GM06990 (cell line): ENCODE measurements at regions not wholly inside any gene's neighbourhood (a gene's known extent, or its start where the extent isn't known, plus 50 kb on each side); places are given as distances from the start of the nearest gene placed in this dataset.

Experiments used
- DNase-seq: peaks from one replicate; pipeline ENCODE4 v3.0.0-alpha.2; 2011; ENCODE audit not compliant: insufficient read length; ENCODE audit errors: extremely low read depth
- H3K27me3 ChIP-seq: replicated peaks from 2 replicates; pipeline ENCODE4 v1.6.0; 2011; ENCODE audit warnings: low read length; ENCODE audit not compliant: control insufficient read depth, insufficient read depth
- H3K36me3 ChIP-seq: 2 replicates; pipeline ENCODE4 v1.5.1; 2011; ENCODE audit warnings: low read length; ENCODE audit not compliant: control insufficient read depth, insufficient read depth
- H3K4me3 ChIP-seq: replicated peaks from 2 replicates; pipeline ENCODE4 v1.5.1; 2011; ENCODE audit warnings: low read depth, mild to moderate bottlenecking, control low read depth, low read length
- TF ChIP-seq, protein P1 (sequence below): IDR thresholded peaks from 2 replicates; pipeline ENCODE4 v1.5.1; 2011; ENCODE audit warnings: low read length, control low read depth, mild to moderate bottlenecking, inconsistent platforms; ENCODE audit not compliant: insufficient read depth, poor library complexity, severe bottlenecking

DNA sequence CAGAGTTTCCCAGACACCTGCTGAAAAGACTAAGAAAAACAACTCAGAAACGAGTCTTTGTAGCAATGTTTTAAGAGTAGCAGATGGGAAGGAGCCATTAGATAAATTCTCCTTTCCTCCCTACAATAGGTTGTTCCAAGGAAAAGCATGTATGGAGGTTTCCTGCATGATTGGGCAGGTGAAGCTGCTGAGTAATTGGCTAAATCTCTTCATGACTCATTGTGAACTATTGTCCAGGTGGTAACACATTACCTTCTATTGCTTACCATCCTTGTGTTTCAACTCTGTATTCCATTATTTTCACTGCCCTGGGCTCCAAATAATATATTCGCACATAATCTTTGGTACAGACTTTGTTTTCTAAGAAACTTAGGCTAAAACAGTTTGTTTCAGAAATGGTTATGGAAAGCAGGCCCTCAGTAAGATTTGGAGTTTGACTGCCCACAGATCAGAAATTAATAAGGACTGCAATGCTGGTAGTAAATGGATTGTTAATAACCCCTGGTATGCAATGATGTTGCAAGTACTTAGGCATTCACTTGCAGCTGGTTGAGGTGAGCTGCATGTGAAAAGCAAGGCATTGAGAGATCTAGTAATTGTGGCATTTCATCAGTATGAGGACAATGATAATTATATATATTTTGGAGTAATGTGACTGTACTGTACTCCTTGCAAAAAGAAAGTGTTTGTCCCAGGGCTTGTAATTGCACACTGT is 281.4 kb upstream of the VLDLR start:
- DNase-seq, result no peak

GRCh38 chr9:2341126-2341525 is 280.5 kb upstream of the VLDLR start:
- no peaks in the 10 kb centered on the region for H3K27me3 ChIP-seq
- DNase-seq, result no peak
- no peak overlapping the region for H3K4me3 ChIP-seq
- no peaks in the 10 kb centered on the region for H3K36me3 ChIP-seq
- TF ChIP-seq, protein P1, sequence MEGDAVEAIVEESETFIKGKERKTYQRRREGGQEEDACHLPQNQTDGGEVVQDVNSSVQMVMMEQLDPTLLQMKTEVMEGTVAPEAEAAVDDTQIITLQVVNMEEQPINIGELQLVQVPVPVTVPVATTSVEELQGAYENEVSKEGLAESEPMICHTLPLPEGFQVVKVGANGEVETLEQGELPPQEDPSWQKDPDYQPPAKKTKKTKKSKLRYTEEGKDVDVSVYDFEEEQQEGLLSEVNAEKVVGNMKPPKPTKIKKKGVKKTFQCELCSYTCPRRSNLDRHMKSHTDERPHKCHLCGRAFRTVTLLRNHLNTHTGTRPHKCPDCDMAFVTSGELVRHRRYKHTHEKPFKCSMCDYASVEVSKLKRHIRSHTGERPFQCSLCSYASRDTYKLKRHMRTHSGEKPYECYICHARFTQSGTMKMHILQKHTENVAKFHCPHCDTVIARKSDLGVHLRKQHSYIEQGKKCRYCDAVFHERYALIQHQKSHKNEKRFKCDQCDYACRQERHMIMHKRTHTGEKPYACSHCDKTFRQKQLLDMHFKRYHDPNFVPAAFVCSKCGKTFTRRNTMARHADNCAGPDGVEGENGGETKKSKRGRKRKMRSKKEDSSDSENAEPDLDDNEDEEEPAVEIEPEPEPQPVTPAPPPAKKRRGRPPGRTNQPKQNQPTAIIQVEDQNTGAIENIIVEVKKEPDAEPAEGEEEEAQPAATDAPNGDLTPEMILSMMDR, result no peak

More for the DNA sequence above, 281.4 kb upstream of the VLDLR start:
- Histone ChIP-seq H3K27me3 (no peaks in the 10 kb centered on the region), H3K4me3 (no peak overlapping the region), H3K36me3 (no peaks in the 10 kb centered on the region)
- TF ChIP-seq, protein P1, result no peak

DNA sequence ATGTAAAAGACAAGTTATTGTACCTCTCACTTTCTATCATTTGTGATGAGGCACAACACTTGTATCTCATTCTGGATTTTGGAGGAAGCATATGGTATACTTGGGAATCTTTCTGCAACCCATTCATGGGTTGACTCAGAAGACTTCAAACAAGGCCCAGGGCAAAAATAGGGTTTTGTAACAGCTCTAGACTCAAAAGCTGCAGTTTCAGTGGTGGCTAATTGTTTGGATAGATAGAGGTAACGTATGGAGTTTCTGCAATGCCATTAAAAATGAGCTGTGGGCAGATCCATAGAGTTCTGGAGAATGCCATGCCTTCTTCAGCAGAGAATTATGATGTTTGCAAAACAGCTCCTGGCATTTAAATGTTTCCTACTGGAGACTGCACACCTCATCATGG is 279.6 kb upstream of the VLDLR start:
- DNase-seq, result no peak
- TF ChIP-seq, protein P1, result no peak
- no peaks in the 10 kb centered on the region for H3K27me3 ChIP-seq
- H3K4me3 ChIP-seq, result no peak overlapping the region
- H3K36me3 ChIP-seq, result no peaks in the 10 kb centered on the region

- no peak for DNase-seq
- no peak overlapping the region for H3K4me3 ChIP-seq
- TF ChIP-seq, protein P1, result no peak
- no peaks in the 10 kb centered on the region for H3K36me3 ChIP-seq
- H3K27me3 ChIP-seq, result no peaks in the 10 kb centered on the region
Observed at GRCh38 chr9:2343756-2344155, 277.8 kb upstream of the VLDLR start.

- DNase-seq, result no peak
- TF ChIP-seq, protein P1, result no peak
Observed at GRCh38 chr9:2344436-2344835, 277.2 kb upstream of the VLDLR start.

DNA sequence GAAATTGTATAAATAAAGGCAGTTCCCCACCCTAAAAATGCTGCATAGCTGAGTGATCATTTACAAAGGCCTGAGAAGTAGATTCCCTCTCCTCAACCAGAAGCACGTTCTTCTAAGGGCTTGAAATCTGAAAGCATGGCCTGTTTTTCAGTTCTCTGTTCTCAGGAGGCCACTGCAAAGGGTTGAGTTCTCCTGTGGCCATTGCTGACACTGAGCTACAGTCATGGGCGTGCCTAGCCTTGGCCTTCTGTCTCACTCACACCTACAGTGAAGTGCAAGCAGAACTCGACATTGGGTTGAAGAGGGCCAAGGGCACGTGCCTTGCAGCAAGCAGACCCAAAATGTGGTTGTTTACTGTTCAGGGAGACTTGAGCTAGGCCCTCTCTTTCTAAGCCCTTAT is 276.6 kb upstream of the VLDLR start:
- Histone ChIP-seq H3K36me3 (no peaks in the 10 kb centered on the region), H3K27me3 (no peaks in the 10 kb centered on the region), H3K4me3 (no peak overlapping the region)
- DNase-seq, result no peak
- TF ChIP-seq, protein P1, result no peak

More at GRCh38 chr9:2344436-2344835, 277.2 kb upstream of the VLDLR start:
- Histone ChIP-seq H3K27me3 (no peaks in the 10 kb centered on the region), H3K4me3 (no peak overlapping the region), H3K36me3 (no peaks in the 10 kb centered on the region)
